ENCODE measurements at regions not wholly inside any gene's neighbourhood (a gene's known extent, or its start where the extent isn't known, plus 50 kb on each side); places are given as distances from the start of the nearest gene placed in this dataset.
"Not testable (repeated sequence)": the region's sequence is repeated elsewhere in the genome, so short reads cannot be mapped to it uniquely, and the experiment has no call there.

DNA sequence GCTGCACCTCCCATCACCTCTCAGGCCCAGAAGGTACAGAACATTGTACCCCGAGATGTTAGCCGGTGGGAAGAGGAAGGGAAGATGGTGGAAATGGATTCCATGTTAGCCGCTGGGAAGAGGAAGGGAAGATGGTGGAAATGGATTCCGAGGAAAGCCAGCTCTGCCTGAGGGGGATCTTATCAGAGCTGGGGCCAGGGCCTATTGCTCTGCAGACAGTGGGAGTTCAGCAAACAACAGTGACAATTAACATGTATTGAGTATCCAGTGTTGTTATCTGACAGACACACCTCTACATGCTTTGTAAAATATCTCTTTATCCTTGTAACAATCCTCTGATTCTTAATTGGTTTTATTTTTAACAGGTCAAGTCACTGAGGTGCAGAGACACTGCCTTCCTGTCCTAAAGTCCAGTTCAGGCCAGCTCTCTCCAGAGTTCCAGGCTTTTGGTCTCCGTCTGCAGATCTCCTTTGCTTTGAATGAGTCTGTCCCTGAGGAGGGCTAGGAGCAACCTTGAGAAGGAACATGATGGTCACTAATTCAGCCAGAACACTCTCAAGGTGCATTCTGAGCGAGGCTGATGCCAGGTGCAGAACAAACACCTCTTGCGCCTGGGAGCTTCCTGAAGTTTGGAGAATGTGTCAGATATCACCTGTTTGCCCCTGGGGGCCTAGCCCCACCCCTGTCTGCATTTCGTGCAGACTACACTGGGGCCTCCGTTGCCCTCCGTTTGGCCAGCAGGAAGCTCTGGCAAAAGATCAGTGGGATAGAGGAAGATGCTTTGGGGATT, 82.4 kb upstream of the PODXL start:
- H3K27ac ChIP-seq = no peak overlapping the region
- no peak for TF ChIP-seq Cebpa-rat (IDR thresholded peaks at IDR 0.05)
- no peaks in the 10 kb centered on the region for H3K36me3 ChIP-seq
- H3K9ac ChIP-seq = no peak overlapping the region
- no peaks in the 10 kb centered on the region for H3K27me3 ChIP-seq
- H3K4me2 ChIP-seq = no peak overlapping the region
- H3K9me3 ChIP-seq = no peaks in the 10 kb centered on the region
- H3K4me3 ChIP-seq = no peak overlapping the region
- no peaks in the 10 kb centered on the region for H3K4me1 ChIP-seq
- no peaks in the 10 kb centered on the region for H4K20me1 ChIP-seq

DNA sequence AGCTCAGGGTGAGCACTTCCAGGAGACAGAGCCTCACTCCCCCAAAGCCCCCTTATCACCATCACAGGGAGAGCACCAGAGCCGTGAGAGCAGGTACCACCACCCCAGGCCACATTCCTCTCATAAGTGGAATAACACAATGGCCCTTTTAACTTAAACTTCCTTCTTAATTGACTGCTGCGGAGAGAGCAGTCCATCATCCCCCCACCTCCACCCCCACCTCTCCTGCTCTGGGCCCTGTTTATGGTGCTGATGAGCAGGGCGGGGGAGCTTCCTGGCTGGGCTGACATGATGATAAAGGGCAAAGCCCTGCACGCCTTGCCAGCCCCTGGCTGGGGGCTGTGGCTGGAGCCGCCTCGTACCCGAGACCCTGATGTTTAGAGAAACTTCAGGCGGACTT, 81.4 kb upstream of the PODXL start:
- no peaks in the 10 kb centered on the region for H4K20me1 ChIP-seq
- no peak overlapping the region for H3K4me2 ChIP-seq
- no peaks in the 10 kb centered on the region for H3K9me3 ChIP-seq
- H3K27me3 ChIP-seq = no peaks in the 10 kb centered on the region
- no peak overlapping the region for H3K9ac ChIP-seq
- no peak for TF ChIP-seq Cebpa-rat (IDR thresholded peaks at IDR 0.05)
- no peak overlapping the region for H3K4me3 ChIP-seq
- H3K36me3 ChIP-seq = no peaks in the 10 kb centered on the region
- H3K27ac ChIP-seq = no peak overlapping the region
- no peaks in the 10 kb centered on the region for H3K4me1 ChIP-seq

DNA sequence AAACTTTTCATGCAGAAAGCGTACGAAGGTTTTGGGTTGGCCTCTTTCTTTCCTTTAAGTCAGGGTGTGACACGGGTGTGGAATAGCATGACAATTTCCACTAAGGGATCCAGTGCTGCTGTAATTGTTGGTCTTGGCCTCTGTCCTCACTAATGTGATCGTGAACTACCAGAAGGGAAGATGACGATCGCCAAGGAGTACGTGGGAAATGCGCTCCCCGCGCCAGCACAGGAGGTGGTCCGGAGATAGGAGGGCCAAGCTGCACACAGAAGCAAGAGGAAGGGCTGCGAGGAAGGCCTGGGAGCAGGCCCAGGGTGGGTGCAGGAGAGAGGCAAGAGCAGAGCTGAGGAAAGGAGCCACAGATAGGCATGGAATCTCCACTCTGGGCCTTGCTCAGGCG, 79.7 kb upstream of the PODXL start:
- H3K9ac ChIP-seq = no peak overlapping the region
- no peak for TF ChIP-seq Cebpa-rat (IDR thresholded peaks at IDR 0.05)
- no peak overlapping the region for H3K27ac ChIP-seq
- H3K4me3 ChIP-seq = no peak overlapping the region
- no peak overlapping the region for H3K4me2 ChIP-seq
- H3K9me3 ChIP-seq = no peaks in the 10 kb centered on the region
- H4K20me1 ChIP-seq = no peaks in the 10 kb centered on the region
- no peaks in the 10 kb centered on the region for H3K36me3 ChIP-seq
- H3K4me1 ChIP-seq = no peaks in the 10 kb centered on the region
- no peaks in the 10 kb centered on the region for H3K27me3 ChIP-seq

DNA sequence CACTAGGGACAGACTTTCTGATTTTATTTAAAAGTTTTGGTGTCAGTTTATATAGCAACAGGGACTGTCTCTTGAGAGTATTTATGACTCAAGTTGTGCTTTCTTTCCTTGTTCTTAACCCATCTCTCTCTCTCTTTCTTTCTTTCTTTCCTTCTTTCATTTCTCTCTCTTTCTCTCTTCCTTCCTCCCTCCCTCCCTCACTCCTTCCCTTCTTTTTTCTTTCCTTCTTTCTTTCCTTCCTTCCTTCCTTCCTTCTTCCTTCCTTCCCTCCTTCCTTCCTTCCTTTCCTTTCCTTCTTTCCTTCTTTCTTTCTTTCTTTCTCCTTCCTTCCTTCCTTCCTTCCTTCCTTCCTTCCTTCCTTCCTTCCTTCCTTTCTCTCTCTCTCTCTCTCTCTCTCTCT, 77.8 kb upstream of the PODXL start:
- not testable (repeated sequence) for H3K4me1 ChIP-seq, H3K9me3 ChIP-seq, H3K9ac ChIP-seq, H3K27me3 ChIP-seq, H3K4me3 ChIP-seq, H3K36me3 ChIP-seq, H3K4me2 ChIP-seq, H4K20me1 ChIP-seq, H3K27ac ChIP-seq

DNA sequence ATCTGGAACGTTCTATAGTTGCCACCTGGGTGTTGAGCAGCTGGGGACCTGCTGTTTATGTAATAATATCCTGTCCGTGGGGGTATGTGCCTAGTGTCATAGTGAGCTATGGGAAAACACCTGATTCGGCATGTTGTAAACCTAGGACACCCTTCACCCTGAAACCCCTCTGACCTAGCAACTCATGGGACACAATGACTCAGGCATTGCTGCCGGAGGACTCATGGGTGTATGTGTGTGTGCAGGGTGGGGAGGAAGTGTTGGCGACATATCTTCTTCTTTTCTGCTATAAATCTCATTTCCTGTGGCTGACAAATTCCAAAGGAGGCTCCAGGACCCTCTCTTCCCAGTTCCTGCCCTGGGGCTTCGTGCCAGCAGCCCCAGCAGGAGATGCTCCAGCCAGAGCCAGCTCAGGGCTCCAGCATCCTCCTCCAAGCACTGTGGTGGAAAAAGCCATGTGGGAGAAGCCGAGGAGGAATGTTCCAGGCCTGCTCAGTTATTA, 77.0 kb upstream of the PODXL start:
- no peak overlapping the region for H3K4me3 ChIP-seq
- H4K20me1 ChIP-seq = no peaks in the 10 kb centered on the region
- H3K9me3 ChIP-seq = no peaks in the 10 kb centered on the region
- no peaks in the 10 kb centered on the region for H3K27me3 ChIP-seq
- H3K4me1 ChIP-seq = no peaks in the 10 kb centered on the region
- no peak overlapping the region for H3K4me2 ChIP-seq
- no peaks in the 10 kb centered on the region for H3K36me3 ChIP-seq
- H3K27ac ChIP-seq = no peak overlapping the region
- TF ChIP-seq Cebpa-rat (IDR thresholded peaks at IDR 0.05) = no peak
- no peak overlapping the region for H3K9ac ChIP-seq

DNA sequence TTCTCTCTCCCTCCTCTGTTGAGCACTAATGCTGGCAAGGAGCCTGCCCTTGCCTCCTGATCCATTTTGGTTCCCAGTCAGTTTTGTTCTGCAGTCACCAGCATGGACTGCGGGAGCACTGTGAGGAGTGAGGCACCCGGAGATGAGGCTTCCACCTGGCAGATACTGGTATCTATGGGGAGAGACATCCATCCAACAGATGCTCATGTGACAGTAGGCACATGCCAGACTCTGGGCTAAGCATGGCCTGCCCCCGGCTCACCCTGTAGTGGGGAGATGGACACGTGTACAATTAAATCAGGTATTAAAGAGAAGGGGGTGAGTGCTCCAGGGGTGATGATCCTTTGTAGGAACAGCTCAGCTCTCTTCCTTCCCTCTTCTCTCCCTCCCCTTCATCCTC, 74.0 kb upstream of the PODXL start:
- H3K27me3 ChIP-seq = no peaks in the 10 kb centered on the region
- H3K4me1 ChIP-seq = no peaks in the 10 kb centered on the region
- no peak overlapping the region for H3K4me2 ChIP-seq
- no peak overlapping the region for H3K9ac ChIP-seq
- H3K27ac ChIP-seq = no peak overlapping the region
- H3K9me3 ChIP-seq = no peaks in the 10 kb centered on the region
- H3K4me3 ChIP-seq = no peak overlapping the region
- TF ChIP-seq Cebpa-rat (IDR thresholded peaks at IDR 0.05) = no peak
- H3K36me3 ChIP-seq = no peaks in the 10 kb centered on the region
- no peaks in the 10 kb centered on the region for H4K20me1 ChIP-seq

DNA sequence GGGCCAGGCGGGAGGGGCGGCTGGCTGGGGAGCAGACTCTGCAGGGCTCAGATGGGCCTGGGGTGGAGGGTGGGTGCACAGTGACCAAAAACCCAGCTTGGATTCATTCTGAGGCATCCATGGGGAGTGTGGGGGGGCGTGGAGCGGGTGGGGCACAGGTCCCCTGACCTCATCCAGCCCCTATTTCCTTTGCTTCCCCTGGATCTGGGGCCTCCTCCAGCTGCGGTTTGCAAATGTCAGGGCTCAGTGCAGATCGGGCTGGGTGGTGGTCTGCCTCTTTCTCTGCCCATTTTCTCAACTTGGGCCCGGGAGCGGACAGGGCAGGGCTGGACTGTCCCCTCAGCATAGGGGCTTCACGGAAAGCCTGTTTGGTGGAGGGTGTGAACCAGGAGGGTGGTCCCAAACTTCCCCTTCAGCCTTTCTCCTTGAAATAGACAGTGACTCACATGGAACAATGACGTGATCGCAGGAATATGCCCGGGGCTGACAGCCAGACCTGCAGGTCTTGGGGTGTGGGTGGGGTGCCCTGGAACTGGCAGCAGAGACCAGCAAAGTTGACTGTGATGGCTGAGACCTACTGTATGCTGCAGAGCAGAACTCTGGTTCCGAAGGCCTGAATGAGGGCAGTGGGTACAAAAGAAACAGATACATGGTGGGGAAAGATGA, 72.9 kb upstream of the PODXL start:
- H3K4me1 ChIP-seq = no peaks in the 10 kb centered on the region
- H4K20me1 ChIP-seq = no peaks in the 10 kb centered on the region
- H3K4me2 ChIP-seq = no peak overlapping the region
- H3K9ac ChIP-seq = no peak overlapping the region
- H3K27me3 ChIP-seq = no peaks in the 10 kb centered on the region
- H3K9me3 ChIP-seq = no peaks in the 10 kb centered on the region
- no peak overlapping the region for H3K27ac ChIP-seq
- no peak overlapping the region for H3K4me3 ChIP-seq
- H3K36me3 ChIP-seq = no peaks in the 10 kb centered on the region
- no peak for TF ChIP-seq Cebpa-rat (IDR thresholded peaks at IDR 0.05)

DNA sequence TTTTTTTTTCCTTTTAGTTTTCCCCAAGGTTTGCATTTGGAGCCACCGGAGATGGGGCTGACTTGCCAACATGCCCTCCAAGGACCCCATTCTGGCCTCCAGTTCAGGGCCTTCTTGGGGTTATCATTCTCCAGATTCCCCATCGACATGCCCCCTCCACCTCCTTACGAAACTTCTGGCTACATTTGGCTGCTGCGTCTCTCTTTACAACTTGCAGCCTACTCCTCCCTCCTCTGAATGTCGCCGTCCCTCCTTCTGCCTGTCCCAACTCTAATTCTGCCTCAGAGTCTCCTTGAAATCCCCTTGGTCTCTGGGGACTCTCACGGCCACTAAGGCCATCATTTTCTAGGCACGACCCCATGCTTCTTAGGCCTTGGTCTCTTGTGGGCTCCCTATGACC, 72.2 kb upstream of the PODXL start:
- H3K4me3 ChIP-seq = no peak overlapping the region
- no peak overlapping the region for H3K4me2 ChIP-seq
- H3K27ac ChIP-seq = no peak overlapping the region
- no peak overlapping the region for H3K9ac ChIP-seq
- no peaks in the 10 kb centered on the region for H3K9me3 ChIP-seq
- H3K4me1 ChIP-seq = no peaks in the 10 kb centered on the region
- TF ChIP-seq Cebpa-rat (IDR thresholded peaks at IDR 0.05) = no peak
- no peaks in the 10 kb centered on the region for H4K20me1 ChIP-seq
- H3K36me3 ChIP-seq = no peaks in the 10 kb centered on the region
- H3K27me3 ChIP-seq = no peaks in the 10 kb centered on the region

DNA sequence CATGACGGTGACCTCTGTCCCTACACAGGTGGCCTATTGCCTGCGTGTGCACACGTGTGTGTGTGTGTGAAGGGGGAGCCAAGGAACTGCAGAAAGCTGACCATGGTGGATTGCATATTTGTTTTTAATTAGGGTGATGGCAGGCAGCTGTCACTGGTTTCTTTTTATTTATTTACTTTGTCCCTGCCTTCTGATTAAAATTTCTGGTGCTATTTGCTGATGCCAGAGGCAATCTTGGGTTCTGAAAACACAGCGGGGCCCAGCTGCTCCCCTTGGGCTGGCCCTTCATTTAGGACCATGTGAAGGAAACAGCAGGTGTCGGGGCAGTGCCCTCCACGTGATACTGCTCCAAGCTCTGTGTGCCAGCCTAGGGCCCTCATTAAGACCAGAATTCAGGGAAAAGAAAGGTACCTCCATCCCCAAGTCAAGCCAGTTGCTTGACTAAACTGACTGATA, 71.3 kb upstream of the PODXL start:
- Histone ChIP-seq H3K27ac (no peak overlapping the region), H3K4me1 (no peaks in the 10 kb centered on the region), H3K27me3 (no peaks in the 10 kb centered on the region), H3K9me3 (no peaks in the 10 kb centered on the region), H3K4me2 (no peak overlapping the region), H3K4me3 (no peak overlapping the region), H3K9ac (no peak overlapping the region), H3K36me3 (no peaks in the 10 kb centered on the region), H4K20me1 (no peaks in the 10 kb centered on the region)
- TF ChIP-seq Cebpa-rat (IDR thresholded peaks at IDR 0.05) = no peak

DNA sequence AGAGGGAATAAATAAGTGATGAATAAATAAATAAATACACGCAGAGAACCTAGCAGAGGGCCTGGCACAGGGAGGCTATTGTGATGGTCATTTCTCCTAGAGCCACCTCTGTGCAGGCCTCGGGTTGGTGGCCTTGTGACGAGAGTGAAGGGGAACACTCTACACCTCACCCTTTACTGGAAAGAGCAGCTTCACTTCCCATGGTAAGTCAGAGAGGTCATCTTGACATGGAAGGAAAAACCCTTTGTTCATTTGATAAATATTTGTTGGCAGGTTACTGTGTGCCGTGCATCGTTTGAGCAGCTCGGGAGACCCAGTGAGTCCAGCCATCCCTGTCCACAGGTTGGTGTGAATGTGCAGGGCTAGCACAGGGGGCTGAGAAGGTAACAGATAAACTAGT, 70.2 kb upstream of the PODXL start:
- Histone ChIP-seq H3K4me2 (no peak overlapping the region), H4K20me1 (no peaks in the 10 kb centered on the region), H3K9me3 (no peaks in the 10 kb centered on the region), H3K36me3 (no peaks in the 10 kb centered on the region), H3K27ac (no peak overlapping the region), H3K4me1 (no peaks in the 10 kb centered on the region), H3K27me3 (no peaks in the 10 kb centered on the region), H3K4me3 (no peak overlapping the region), H3K9ac (no peak overlapping the region)
- TF ChIP-seq Cebpa-rat (IDR thresholded peaks at IDR 0.05) = no peak

All from BLaER1 (cell line).